Spleen (tissue), 11 donors: ENCODE measurements at regions not wholly inside any gene's neighbourhood (a gene's known extent, or its start where the extent isn't known, plus 50 kb on each side); places are given as distances from the start of the nearest gene placed in this dataset.

Experiments used
- DNase-seq: peaks from one replicate; pipeline ENCODE4 v3.0.0-alpha.2; 2020
- H3K27ac ChIP-seq, 8 donors: fragments of 200-600 bp; sonication (generic) in 7 of 8; 1 replicate in 4 of 8; 2 replicates in 4 of 8; pipeline versions ENCODE4 v1.5.0 to v1.8.0; 2016 to 2021; ENCODE audit warnings: inconsistent platforms in 4 of 8, mild to moderate bottlenecking in 4 of 8, moderate library complexity in 1 of 8
- H3K27me3 ChIP-seq, 7 donors: fragments of 200-600 bp; sonication (generic) in 6 of 7; replicated peaks in 1 of 7; 1 replicate in 4 of 7; 2 replicates in 3 of 7; pipeline versions ENCODE4 v1.5.0 to v1.8.0; 2016 to 2021; ENCODE audit warnings: inconsistent platforms in 3 of 7, mild to moderate bottlenecking in 1 of 7
- H3K36me3 ChIP-seq, 6 donors: fragments of 200-600 bp; sonication (generic) in 5 of 6; 1 replicate in 4 of 6; 2 replicates in 2 of 6; pipeline versions ENCODE4 v1.5.0 to v1.8.0; 2016 to 2021; ENCODE audit warnings: inconsistent platforms in 2 of 6
- H3K4me1 ChIP-seq, 6 donors: fragments of 200-600 bp; sonication (generic) in 5 of 6; 1 replicate in 3 of 6; 2 replicates in 3 of 6; pipeline versions ENCODE4 v1.5.0 to v1.8.0; 2016 to 2021; ENCODE audit warnings: inconsistent platforms in 3 of 6
- H3K4me3 ChIP-seq, 8 donors: fragments of 200-600 bp; sonication (generic) in 7 of 8; 1 replicate in 4 of 8; 2 replicates in 4 of 8; pipeline versions ENCODE4 v1.5.0 to v1.8.0; 2016 to 2021; ENCODE audit warnings: inconsistent platforms in 4 of 8, mild to moderate bottlenecking in 4 of 8, moderate library complexity in 2 of 8
- H3K9me3 ChIP-seq, 8 donors: fragments of 200-600 bp; sonication (generic) in 7 of 8; 1 replicate in 4 of 8; 2 replicates in 4 of 8; pipeline versions ENCODE4 v1.5.0 to v1.8.0; 2016 to 2021; ENCODE audit warnings: inconsistent platforms in 4 of 8
- CTCF ChIP-seq, 11 experiments: fragments of 200-600 bp in 7 of 11; fragments of 450-650 bp in 4 of 11; sonication (generic) in 4 of 11; IDR thresholded peaks in 8 of 11; conservative IDR thresholded peaks in 3 of 11; 1 replicate in 7 of 11; 2 replicates in 4 of 11; pipeline versions ENCODE4 v1.4.0 to v1.8.0; 2016 to 2021; ENCODE audit warnings: antibody characterized with exemption in 11 of 11, inconsistent platforms in 4 of 11, mild to moderate bottlenecking in 1 of 11
- POLR2A ChIP-seq, 3 donors: fragments of 450-650 bp; IDR thresholded peaks; one replicate each; pipeline ENCODE4 v1.5.1; 2017; ENCODE audit warnings: antibody characterized with exemption in 3 of 3, mild to moderate bottlenecking in 1 of 3
- POLR2AphosphoS5 ChIP-seq, 3 donors: sonication (generic); formaldehyde crosslinking; IDR thresholded peaks; one replicate each; pipeline ENCODE4 v1.5.1; 2017; ENCODE audit warnings: antibody characterized with exemption in 3 of 3
- WGBS, 5 donors: extraction: QIAGEN DNeasy Blood & Tissue Kit in 3 of 5; methylation state at CpG; one replicate each; pipeline versions ENCODE4 v1.1.5 to v1.1.7; 2013 to 2018; 5-methylcytosine and 5-hydroxymethylcytosine counted together
- intact Hi-C: fragments of 100-400 bp; cut with DNase I; formaldehyde crosslinking; loops from one replicate; pipeline ENCODE4 v1.15.0; 2023; ENCODE audit warnings: low total_unique reads
- donor health status: healthy with polysubstance abuse.
- donor health status: DM: no; HTN: no; CAD: no; lungs with moderate emphysema.
- donor health status: DM: no; HTN: no; CAD: no.
- donor health status: Bipolar disorder and iron deficiency.
- donor health status: healthy.
- donor health status: DM: no; HTN: no; CAD: no.
- donor health status: DM: yes; HTN: yes; CAD: no.

GRCh38 chr3:95297581-95297980 is 1234.7 kb downstream of the NSUN3 start:
- intact Hi-C loops, result no loop called here
- TF ChIP-seq CTCF (IDR thresholded peaks at IDR 0.05 in 8 of 11, conservative IDR thresholded peaks at IDR 0.05 in 3 of 11), result no peak
- TF ChIP-seq POLR2AphosphoS5 (IDR thresholded peaks at IDR 0.05), result no peak
- 84 to 95% (median 87%) methylated on average over 1 of the region's 1 CpG for WGBS, 5 donors
- H3K36me3 ChIP-seq, result no peaks in the 10 kb centered on the region
- H3K4me3 ChIP-seq, result no peak overlapping the region
- no peaks in the 10 kb centered on the region for H3K4me1 ChIP-seq
- no peaks in the 10 kb centered on the region for H3K27me3 ChIP-seq
- no peak overlapping the region for H3K27ac ChIP-seq
- peaks cover 0 to 2% (median 0%) of the 10 kb centered on the region in 8 donors for H3K9me3 ChIP-seq
- no peak for DNase-seq

DNA sequence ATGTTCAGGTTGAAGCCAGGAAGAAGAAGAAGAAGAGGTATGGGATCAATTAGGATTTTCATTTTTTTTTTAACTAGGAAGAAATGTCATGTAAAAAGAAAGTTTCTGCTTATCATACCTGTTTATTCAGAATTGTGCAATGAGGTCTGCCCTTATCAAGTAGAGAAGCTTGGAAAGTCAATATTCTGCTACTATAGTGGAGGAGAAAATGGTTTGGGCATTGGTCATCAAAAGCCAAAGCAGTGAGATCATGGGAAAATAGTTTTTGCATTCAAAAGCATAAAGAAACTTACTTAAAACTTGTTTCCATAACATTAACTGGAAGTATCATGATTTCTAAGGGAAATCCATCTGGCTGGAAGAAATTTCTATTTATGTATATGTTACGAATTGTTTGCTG is 1239.2 kb downstream of the NSUN3 start:
- H3K4me1 ChIP-seq, result no peaks in the 10 kb centered on the region
- H3K27me3 ChIP-seq, result no peaks in the 10 kb centered on the region
- no peak overlapping the region for H3K4me3 ChIP-seq
- DNase-seq, result no peak
- TF ChIP-seq POLR2A (IDR thresholded peaks at IDR 0.05) (no peak), POLR2AphosphoS5 (IDR thresholded peaks at IDR 0.05) (no peak), CTCF (IDR thresholded peaks at IDR 0.05 in 8 of 11, conservative IDR thresholded peaks at IDR 0.05 in 3 of 11) (no peak)
- H3K27ac ChIP-seq, result no peak overlapping the region
- H3K9me3 ChIP-seq, result no peaks in the 10 kb centered on the region
- intact Hi-C loops, result no loop called here
- H3K36me3 ChIP-seq, result no peaks in the 10 kb centered on the region
- 54 to 83% (median 73%) methylated on average over 1 of the region's 1 CpG for WGBS, 5 donors

GRCh38 chr3:95310560-95310959 is 1247.7 kb downstream of the NSUN3 start:
- no peak for DNase-seq
- Histone ChIP-seq H3K27ac (no peak overlapping the region), H3K4me1 (no peaks in the 10 kb centered on the region), H3K9me3 (peaks cover 0 to 13% (median 6%) of the 10 kb centered on the region in 8 donors), H3K36me3 (no peaks in the 10 kb centered on the region), H3K27me3 (no peaks in the 10 kb centered on the region), H3K4me3 (no peak overlapping the region)
- TF ChIP-seq POLR2AphosphoS5 (IDR thresholded peaks at IDR 0.05) (no peak), POLR2A (IDR thresholded peaks at IDR 0.05) (no peak), CTCF (IDR thresholded peaks at IDR 0.05 in 8 of 11, conservative IDR thresholded peaks at IDR 0.05 in 3 of 11) (no peak)
- intact Hi-C loops, result no loop called here
- 77 to 92% (median 85%) methylated on average over 2 of the region's 2 CpGs for WGBS, 5 donors

GRCh38 chr3:95311272-95311671 is 1248.4 kb downstream of the NSUN3 start:
- no peak for DNase-seq
- Histone ChIP-seq H3K36me3 (no peaks in the 10 kb centered on the region), H3K27me3 (no peaks in the 10 kb centered on the region), H3K27ac (no peak overlapping the region), H3K4me1 (no peaks in the 10 kb centered on the region), H3K4me3 (no peak overlapping the region), H3K9me3 (peaks cover 0 to 20% (median 8%) of the 10 kb centered on the region in 8 donors)
- intact Hi-C loops, result no loop called here
- WGBS, 5 donors, result 29 to 86% (median 59%) methylated on average over 2 of the region's 2 CpGs
- TF ChIP-seq CTCF (IDR thresholded peaks at IDR 0.05 in 8 of 11, conservative IDR thresholded peaks at IDR 0.05 in 3 of 11), result no peak
- no peak for TF ChIP-seq POLR2AphosphoS5 (IDR thresholded peaks at IDR 0.05)
- no peak for TF ChIP-seq POLR2A (IDR thresholded peaks at IDR 0.05)
